K562 (cell line): ENCODE measurements at regions not wholly inside any gene's neighbourhood (a gene's known extent, or its start where the extent isn't known, plus 50 kb on each side); places are given as distances from the start of the nearest gene placed in this dataset.

Source experiments
- ATAC-seq: fragments of 200-7000 bp; cut with Tn5 transposase; 3 replicates; pipeline ENCODE4 v1.9.1; 2020; ENCODE audit warnings: moderate library complexity
- BruUV-seq: library from RNA; stranded (reverse); fragments of 400-500 nt; replicated peaks from 2 replicates; lab custom pipeline; 2021; lab: Mats Ljungman, UMichigan
- CTCF ChIA-PET: fragments of 300-600 bp; formaldehyde crosslinking; extraction: SDS; loops from one replicate; lab custom pipeline; 2021; ENCODE audit warnings: low intra/inter-chr PET ratio; lab: Yijun Ruan, JAX
- POLR2A ChIA-PET: fragments of 300-600, 350-650 bp; sonication (Branson Sonifier 250); formaldehyde crosslinking; extraction: SDS; loops from one replicate; lab custom pipeline; 2021; ENCODE audit warnings: antibody characterized with exemption, inconsistent platforms; lab: Yijun Ruan, JAX
- DNase-seq, 4 experiments: peaks; one replicate each; pipeline versions ENCODE4 v3.0.0 to v3.0.0-alpha.2; 2011 to 2018; ENCODE audit warnings: low spot score in 3 of 4, mixed read lengths in 3 of 4; ENCODE audit errors: extremely low read depth in 1 of 4
- FAIRE-seq: peaks from 2 replicates; lab custom pipeline; 2011; peaks lifted over from hg19 to GRCh38; lab: Jason Lieb, UNC
- H2AFZ ChIP-seq: 2 replicates; pipeline ENCODE4 v1.6.0; 2011; ENCODE audit warnings: low read depth, low read length, control low read depth, inconsistent platforms
- H3K27ac ChIP-seq: fragments of 200-600 bp; 3 replicates; pipeline ENCODE4 v1.8.0; 2011; ENCODE audit warnings: low read depth, mild to moderate bottlenecking, control low read depth, inconsistent platforms, low read length, moderate library complexity, mixed read lengths; ENCODE audit errors: extremely low read depth
- H3K27me3 ChIP-seq, 2 experiments: fragments of 300-600 bp in 1 of 2; 2 replicates in 1 of 2; 3 replicates in 1 of 2; pipeline versions ENCODE4 v1.6.0 to v1.8.0; 2011; ENCODE audit warnings: inconsistent platforms in 2 of 2, low read length in 2 of 2, mild to moderate bottlenecking in 1 of 2, mixed read lengths in 1 of 2, moderate library complexity in 1 of 2; ENCODE audit not compliant: control insufficient read depth in 2 of 2, insufficient read depth in 2 of 2
- H3K36me3 ChIP-seq: fragments of 300-600 bp; 3 replicates; pipeline ENCODE4 v1.8.0; 2011; ENCODE audit warnings: mild to moderate bottlenecking, low read length, inconsistent platforms; ENCODE audit not compliant: control insufficient read depth, insufficient read depth
- H3K4me1 ChIP-seq, 2 experiments: fragments of 200-600 bp in 1 of 2; replicated peaks in 1 of 2; 2 replicates in 1 of 2; 3 replicates in 1 of 2; pipeline versions ENCODE4 v1.5.1 to v1.8.0; 2011; ENCODE audit warnings: inconsistent platforms in 2 of 2, low read length in 2 of 2, mild to moderate bottlenecking in 1 of 2, mixed read lengths in 1 of 2, moderate library complexity in 1 of 2; ENCODE audit not compliant: control insufficient read depth in 2 of 2, insufficient read depth in 2 of 2
- H3K4me2 ChIP-seq: 2 replicates; pipeline ENCODE4 v1.6.1; 2011; ENCODE audit warnings: low read length, control low read depth, inconsistent platforms, mixed read lengths; ENCODE audit not compliant: insufficient read depth
- H3K4me3 ChIP-seq: fragments of 200-600 bp; sonication (generic), shearing (Covaris generic); 2 replicates; pipeline ENCODE4 v1.5.1; 2016; ENCODE audit warnings: control low read depth, inconsistent platforms
- H3K79me2 ChIP-seq: fragments of 200-600 bp; 3 replicates; pipeline ENCODE4 v1.8.0; 2011; ENCODE audit warnings: low read length, inconsistent platforms; ENCODE audit not compliant: control insufficient read depth, insufficient read depth
- H3K9ac ChIP-seq, 2 experiments: 2 replicates each; pipeline versions ENCODE4 v1.6.0 to v1.6.1; 2011; ENCODE audit warnings: low read depth in 2 of 2, low read length in 2 of 2, control low read depth in 1 of 2, inconsistent platforms in 1 of 2, mild to moderate bottlenecking in 1 of 2, mixed read lengths in 1 of 2; ENCODE audit not compliant: insufficient read depth in 1 of 2
- H3K9me1 ChIP-seq: one replicate; pipeline ENCODE4 v1.6.0; 2011; ENCODE audit warnings: inconsistent platforms, mild to moderate bottlenecking, low read length, moderate library complexity; ENCODE audit not compliant: control insufficient read depth, insufficient read depth
- H3K9me3 ChIP-seq: replicated peaks from 2 replicates; pipeline ENCODE4 v1.5.1; 2011; ENCODE audit warnings: low read depth, low read length, inconsistent platforms; ENCODE audit not compliant: control insufficient read depth, insufficient read depth
- H4K20me1 ChIP-seq: replicated peaks from 2 replicates; pipeline ENCODE4 v1.6.1; 2011; ENCODE audit warnings: low read length, inconsistent platforms, mixed read lengths; ENCODE audit not compliant: control insufficient read depth, insufficient read depth
- ETV6 ChIP-seq, 3 experiments: fragments of 150-350 bp in 1 of 3; sonication (generic) in 1 of 3; formaldehyde crosslinking in 1 of 3; IDR thresholded peaks; 2 replicates each; pipeline versions ENCODE4 v1.6.1 to v1.8.0; 2014 to 2022; ENCODE audit warnings: borderline replicate concordance in 2 of 3, low read depth in 2 of 3, antibody characterized with exemption in 1 of 3, low read length in 1 of 3, mild to moderate bottlenecking in 1 of 3, missing genetic modification reagents in 1 of 3
- NR2F6 ChIP-seq: fragments of 450-650 bp; formaldehyde crosslinking; IDR thresholded peaks from 2 replicates; pipeline ENCODE4 v1.4.0; 2020; ENCODE audit warnings: mild to moderate bottlenecking
- PCBP1 ChIP-seq: fragments of 200-400 bp; formaldehyde crosslinking; IDR thresholded peaks from 2 replicates; pipeline ENCODE4 v1.6.1; 2018; ENCODE audit warnings: mild to moderate bottlenecking, low read depth, low read length; ENCODE audit not compliant: poor library complexity, severe bottlenecking
- POLR2H ChIP-seq: IDR thresholded peaks from 2 replicates; pipeline ENCODE4 v1.6.1; 2016; ENCODE audit warnings: missing genetic modification characterization, low read depth, mild to moderate bottlenecking, control low read depth, missing compliant biosample characterization, moderate library complexity
- RFX1 ChIP-seq: fragments of 450-650 bp; IDR thresholded peaks from 2 replicates; pipeline ENCODE4 v1.6.1; 2016; ENCODE audit warnings: mild to moderate bottlenecking, moderate library complexity
- TARDBP ChIP-seq: fragments of 450-650 bp; IDR thresholded peaks from 2 replicates; pipeline ENCODE4 v1.6.1; 2016
- ZNF143 ChIP-seq: sonication (generic); formaldehyde crosslinking; IDR thresholded peaks from 2 replicates; pipeline ENCODE4 v1.9.0; 2022; ENCODE audit warnings: mild to moderate bottlenecking, missing genetic modification reagents
- ZNF347 ChIP-seq: fragments of 450-650 bp; formaldehyde crosslinking; IDR thresholded peaks from 2 replicates; pipeline ENCODE4 v1.4.0; 2020; ENCODE audit warnings: low read depth, mild to moderate bottlenecking, moderate library complexity
- ZNF57 ChIP-seq: fragments of 450-650 bp; formaldehyde crosslinking; IDR thresholded peaks from 2 replicates; pipeline ENCODE4 v1.4.0; 2020; ENCODE audit warnings: mild to moderate bottlenecking, moderate library complexity
- WGBS: fragments of 100-300 bp; shearing (Covaris generic); methylation state at CpG from one replicate; pipeline ENCODE4 v1.1.6; 2016; ENCODE audit warnings: low coverage, mixed read lengths; ENCODE audit not compliant: insufficient coverage; ENCODE audit errors: missing lambda C conversion rate; 5-methylcytosine and 5-hydroxymethylcytosine counted together
- in situ Hi-C: fragments of 300-500 bp; cut with MboI; formaldehyde crosslinking; loops from 4 replicates; pipeline ENCODE4 v1.15.0; 2018; ENCODE audit warnings: inconsistent platforms, mixed read lengths
- intact Hi-C: fragments of 100-400 bp; cut with micrococcal nuclease; formaldehyde crosslinking; loops from 2 replicates; pipeline ENCODE4 v1.14.2; 2022
- TF ChIP-seq, protein P1 (sequence below): sonication (generic); formaldehyde crosslinking; IDR thresholded peaks from 2 replicates; pipeline ENCODE4 v1.8.1; 2023; ENCODE audit warnings: mild to moderate bottlenecking, missing genetic modification reagents
- TF ChIP-seq, protein P2 (sequence below): sonication (generic); formaldehyde crosslinking; IDR thresholded peaks from 2 replicates; pipeline ENCODE4 v1.8.0; 2022; ENCODE audit warnings: mild to moderate bottlenecking, missing genetic modification reagents

GRCh38 chr4:28462766-28463700, 1602.4 kb downstream of the STIM2 start:
- intact Hi-C loops = no loop called here
- no peak for DNase-seq
- CTCF ChIA-PET = no interaction called here
- Histone ChIP-seq H3K79me2 (no peaks in the 10 kb centered on the region), H3K4me2 (no peak overlapping the region), H2AFZ (no peak overlapping the region), H3K9me1 (no peaks in the 10 kb centered on the region), H4K20me1 (no peaks in the 10 kb centered on the region), H3K27me3 (no peaks in the 10 kb centered on the region), H3K9ac (no peak overlapping the region), H3K4me1 (no peaks in the 10 kb centered on the region), H3K27ac (no peak overlapping the region), H3K4me3 (no peak overlapping the region), H3K36me3 (no peaks in the 10 kb centered on the region), H3K9me3 (no peaks in the 10 kb centered on the region)
- whole genome bisulfite sequencing = 0% methylated on average over 7 of the region's 7 CpGs
- TF ChIP-seq TARDBP (no peak), ZNF347 (CRISPR knock-in tag) (no peak), NR2F6 (no peak), ZNF143 (no peak), ETV6 (IDR thresholded peaks at IDR 0.05; ENCODE audit: borderline replicate concordance in 1 of 2, low read depth in 2 of 2, low read length in 1 of 2) (no peak), ETV6 (CRISPR knock-in tag; IDR thresholded peaks at IDR 0.05; ENCODE audit: borderline replicate concordance) (no peak)
- in situ Hi-C loops = no loop called here
- BruUV-seq = no TSS peak
- FAIRE-seq = no peak
- POLR2A ChIA-PET = no interaction called here
- ATAC-seq = no peak

- H3K27ac ChIP-seq = no peak overlapping the region
- CTCF ChIA-PET = no interaction called here
- no peaks in the 10 kb centered on the region for H3K79me2 ChIP-seq
- POLR2A ChIA-PET = no interaction called here
- no peaks in the 10 kb centered on the region for H3K9me3 ChIP-seq
- 0% methylated on average over 1 of the region's 1 CpG for WGBS
- DNase-seq (no peak), ATAC-seq (no peak), FAIRE-seq (no peak)
- H3K36me3 ChIP-seq = no peaks in the 10 kb centered on the region
- H3K4me3 ChIP-seq = no peak overlapping the region
- BruUV-seq = no TSS peak
- in situ Hi-C loops (no loop called here), intact Hi-C loops (no loop called here)
- no peaks in the 10 kb centered on the region for H3K4me1 ChIP-seq
- H3K9me1 ChIP-seq = no peaks in the 10 kb centered on the region
- no peak overlapping the region for H3K9ac ChIP-seq
- no peak overlapping the region for H2AFZ ChIP-seq
- H4K20me1 ChIP-seq = no peaks in the 10 kb centered on the region
- H3K4me2 ChIP-seq = no peak overlapping the region
- H3K27me3 ChIP-seq = no peaks in the 10 kb centered on the region
- TF ChIP-seq RFX1 (no peak), ZNF57 (CRISPR knock-in tag) (no peak), PCBP1 (no peak), POLR2H (tag) (no peak)
- TF ChIP-seq, protein P1, sequence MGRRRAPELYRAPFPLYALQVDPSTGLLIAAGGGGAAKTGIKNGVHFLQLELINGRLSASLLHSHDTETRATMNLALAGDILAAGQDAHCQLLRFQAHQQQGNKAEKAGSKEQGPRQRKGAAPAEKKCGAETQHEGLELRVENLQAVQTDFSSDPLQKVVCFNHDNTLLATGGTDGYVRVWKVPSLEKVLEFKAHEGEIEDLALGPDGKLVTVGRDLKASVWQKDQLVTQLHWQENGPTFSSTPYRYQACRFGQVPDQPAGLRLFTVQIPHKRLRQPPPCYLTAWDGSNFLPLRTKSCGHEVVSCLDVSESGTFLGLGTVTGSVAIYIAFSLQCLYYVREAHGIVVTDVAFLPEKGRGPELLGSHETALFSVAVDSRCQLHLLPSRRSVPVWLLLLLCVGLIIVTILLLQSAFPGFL (CRISPR knock-in tag) = no peak
- TF ChIP-seq, protein P2, sequence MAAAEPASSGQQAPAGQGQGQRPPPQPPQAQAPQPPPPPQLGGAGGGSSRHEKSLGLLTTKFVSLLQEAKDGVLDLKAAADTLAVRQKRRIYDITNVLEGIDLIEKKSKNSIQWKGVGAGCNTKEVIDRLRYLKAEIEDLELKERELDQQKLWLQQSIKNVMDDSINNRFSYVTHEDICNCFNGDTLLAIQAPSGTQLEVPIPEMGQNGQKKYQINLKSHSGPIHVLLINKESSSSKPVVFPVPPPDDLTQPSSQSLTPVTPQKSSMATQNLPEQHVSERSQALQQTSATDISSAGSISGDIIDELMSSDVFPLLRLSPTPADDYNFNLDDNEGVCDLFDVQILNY (CRISPR knock-in tag) = no peak
Observed at GRCh38 chr4:28464823-28465222, 1604.2 kb downstream of the STIM2 start.
